VCaP (cell line): ENCODE measurements at regions not wholly inside any gene's neighbourhood (a gene's known extent, or its start where the extent isn't known, plus 50 kb on each side); places are given as distances from the start of the nearest gene placed in this dataset.
A peak's percentile ranks its signal among the peaks of the same experiment; 100 is the strongest.
"Not testable (repeated sequence)": the region's sequence is repeated elsewhere in the genome, so short reads cannot be mapped to it uniquely, and the experiment has no call there.

Experiments
- H3K27ac ChIP-seq: fragments of 450-650 bp; 2 replicates; pipeline ENCODE4 v1.5.1; 2017
- CTCF ChIP-seq: fragments of 450-650 bp; conservative IDR thresholded peaks from 2 replicates; pipeline ENCODE4 v1.5.1; 2017; ENCODE audit warnings: mild to moderate bottlenecking, moderate library complexity

DNA sequence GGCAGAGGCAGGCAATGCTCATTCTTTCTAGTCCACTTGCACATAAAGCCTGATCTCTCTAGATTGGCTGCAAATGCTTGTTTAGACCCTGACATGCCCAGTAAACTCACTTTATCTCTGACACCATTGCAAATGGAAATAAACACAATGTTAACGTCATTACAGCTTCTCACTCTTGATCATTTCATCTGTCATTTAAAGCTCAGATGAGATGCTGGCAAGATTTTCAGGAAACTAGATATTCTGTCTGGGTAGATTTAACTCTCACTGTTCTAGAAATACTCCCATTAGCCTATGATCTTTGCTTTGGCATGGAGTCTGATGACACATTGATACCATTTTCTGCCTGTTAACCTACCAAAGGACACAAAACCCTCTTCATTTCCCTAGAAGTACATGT, 320.7 kb upstream of the HNRNPA3 start:
- no peak overlapping the region for H3K27ac ChIP-seq
- TF ChIP-seq CTCF: no peak

GRCh38 chr2:176892676-176893226, 319.8 kb upstream of the HNRNPA3 start:
- no peak overlapping the region for H3K27ac ChIP-seq
- no peak for TF ChIP-seq CTCF

DNA sequence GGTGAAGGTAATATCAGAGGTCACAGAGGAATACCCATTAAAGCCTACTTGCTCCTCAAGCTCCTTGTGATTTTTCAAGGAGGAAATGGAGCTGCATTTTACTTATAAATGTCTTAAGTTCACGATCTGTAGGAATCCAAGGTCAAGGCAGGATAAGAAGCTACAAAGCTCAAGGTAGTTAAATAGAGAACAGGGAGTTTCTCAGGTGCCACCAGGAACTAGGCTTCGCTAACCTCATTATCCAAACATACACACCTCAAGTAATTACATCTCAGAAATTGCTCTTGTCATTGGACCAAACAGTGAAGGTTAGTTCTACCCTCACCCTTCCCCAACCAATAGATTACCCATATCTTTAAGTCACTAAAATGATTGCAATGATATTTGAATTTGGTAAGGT, 317.4 kb upstream of the HNRNPA3 start:
- no peak for TF ChIP-seq CTCF
- H3K27ac ChIP-seq: no peak overlapping the region

DNA sequence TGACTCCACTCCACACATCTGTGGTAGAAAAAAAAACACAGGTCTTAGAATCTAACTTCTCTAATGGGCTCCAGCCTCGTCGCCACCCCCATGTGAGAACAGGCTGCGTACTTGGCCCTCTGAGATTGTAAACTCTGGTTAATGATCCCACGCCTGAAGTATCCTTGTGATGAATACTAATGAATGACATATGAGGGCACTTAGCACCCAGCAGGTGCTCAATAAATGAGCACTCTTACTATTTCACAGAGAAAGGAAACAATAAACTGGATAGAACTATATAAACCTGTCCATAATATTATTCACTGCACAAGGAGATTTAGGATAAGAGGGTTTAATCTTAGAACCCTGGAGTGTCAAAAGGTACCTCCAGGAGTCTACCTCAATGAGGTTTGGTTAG, 310.1 kb upstream of the HNRNPA3 start:
- H3K27ac ChIP-seq: no peak overlapping the region
- no peak for TF ChIP-seq CTCF

GRCh38 chr2:176904053-176904452, 308.5 kb upstream of the HNRNPA3 start:
- not testable (repeated sequence) for H3K27ac ChIP-seq

DNA sequence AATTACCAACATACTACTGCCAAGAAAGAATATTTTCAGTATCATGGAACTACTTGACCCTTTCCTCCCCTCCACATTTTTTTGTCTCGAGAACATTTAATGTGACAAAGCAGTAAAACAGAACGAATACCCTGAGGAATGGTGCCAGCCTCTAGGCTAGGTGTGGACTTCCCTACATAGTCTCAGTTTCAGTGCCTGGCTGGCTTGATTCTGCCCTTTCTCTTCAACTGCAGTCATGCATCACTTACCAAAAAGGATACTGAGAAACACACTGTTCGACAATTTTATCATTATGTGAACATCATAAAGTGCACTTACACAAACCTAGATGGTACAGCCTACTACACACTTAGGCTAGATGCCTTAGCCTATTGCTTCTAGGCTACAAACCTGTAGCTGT, 305.3 kb upstream of the HNRNPA3 start:
- no peak overlapping the region for H3K27ac ChIP-seq
- TF ChIP-seq CTCF: no peak

DNA sequence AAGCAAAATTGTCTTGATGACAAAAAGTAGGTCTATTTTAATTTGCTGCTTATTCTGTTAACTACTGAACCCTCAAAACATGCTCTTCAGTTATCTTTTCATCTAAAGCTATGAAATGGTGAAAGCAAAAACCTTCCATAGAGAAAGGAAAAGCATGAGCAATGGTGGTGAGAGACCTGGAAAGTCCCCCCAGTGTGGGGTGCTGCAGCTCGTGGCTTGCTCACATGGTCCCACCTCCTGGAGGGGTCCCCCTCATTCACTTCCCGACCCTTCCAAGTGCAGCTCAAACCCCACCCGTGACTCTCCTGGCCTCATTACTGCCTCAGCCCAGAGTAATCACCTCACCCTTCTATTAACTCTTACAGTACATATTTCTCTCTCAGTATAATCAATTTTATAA, 301.8 kb upstream of the HNRNPA3 start:
- H3K27ac ChIP-seq: no peak overlapping the region
- TF ChIP-seq CTCF: no peak

- no peak for TF ChIP-seq CTCF
- peak overlapping the region; percentile 25 for H3K27ac ChIP-seq
Measured at GRCh38 chr2:176913955-176914354, 298.6 kb upstream of the HNRNPA3 start.
